Neuronal stem cell (in vitro differentiated cells): ENCODE measurements at regions not wholly inside any gene's neighbourhood (a gene's known extent, or its start where the extent isn't known, plus 50 kb on each side); places are given as distances from the start of the nearest gene placed in this dataset.

ENCODE experiments used
- DNase-seq: peaks from one replicate; pipeline ENCODE4 v3.0.0-alpha.2; 2013; ENCODE audit warnings: low spot score
- H2AFZ ChIP-seq: one replicate; pipeline ENCODE4 v1.6.1; 2013; ENCODE audit warnings: mild to moderate bottlenecking, low read length, inconsistent platforms
- H2AK5ac ChIP-seq: 2 replicates; pipeline ENCODE4 v1.6.1; 2013; ENCODE audit warnings: low read depth, mild to moderate bottlenecking, inconsistent platforms, low read length, moderate library complexity, mixed read lengths
- H2BK120ac ChIP-seq: 2 replicates; pipeline ENCODE4 v1.6.1; 2013; ENCODE audit warnings: low read depth, mild to moderate bottlenecking, inconsistent platforms, low read length, moderate library complexity, mixed read lengths
- H2BK12ac ChIP-seq: one replicate; pipeline ENCODE4 v1.6.1; 2013; ENCODE audit warnings: low read length, inconsistent platforms
- H2BK15ac ChIP-seq: 2 replicates; pipeline ENCODE4 v1.6.1; 2013; ENCODE audit warnings: mild to moderate bottlenecking, low read length, inconsistent platforms, mixed read lengths
- H2BK5ac ChIP-seq: one replicate; pipeline ENCODE4 v1.6.1; 2013; ENCODE audit warnings: inconsistent platforms, mild to moderate bottlenecking, low read length, moderate library complexity
- H3K14ac ChIP-seq: one replicate; pipeline ENCODE4 v1.6.1; 2013; ENCODE audit warnings: low read length, inconsistent platforms
- H3K18ac ChIP-seq: 2 replicates; pipeline ENCODE4 v1.6.1; 2013; ENCODE audit warnings: low read length, inconsistent platforms
- H3K23ac ChIP-seq: 2 replicates; pipeline ENCODE4 v1.6.1; 2013; ENCODE audit warnings: low read depth, mild to moderate bottlenecking, mixed read lengths, low read length, inconsistent platforms; ENCODE audit not compliant: poor library complexity
- H3K27ac ChIP-seq: replicated peaks from 3 replicates; pipeline ENCODE4 v1.5.1; 2013; ENCODE audit warnings: low read length, inconsistent platforms
- H3K27me3 ChIP-seq, 3 experiments: 2 replicates each; pipeline ENCODE4 v1.6.1; 2013; ENCODE audit warnings: low read length in 3 of 3, mild to moderate bottlenecking in 2 of 3, inconsistent platforms in 1 of 3, low read depth in 1 of 3, mixed read lengths in 1 of 3, moderate library complexity in 1 of 3; ENCODE audit not compliant: control insufficient read depth in 3 of 3, insufficient read depth in 3 of 3
- H3K36me3 ChIP-seq, 2 donors: replicated peaks in 1 of 2; 2 replicates each; pipeline ENCODE4 v1.6.1; 2013; ENCODE audit warnings: low read length in 2 of 2; ENCODE audit not compliant: control insufficient read depth in 2 of 2, insufficient read depth in 2 of 2
- H3K4ac ChIP-seq: 2 replicates; pipeline ENCODE4 v1.6.1; 2013; ENCODE audit warnings: inconsistent platforms, mild to moderate bottlenecking, low read length, moderate library complexity
- H3K4me1 ChIP-seq, 2 donors: 1 replicate in 1 of 2; 2 replicates in 1 of 2; pipeline ENCODE4 v1.6.1; 2013; ENCODE audit warnings: low read length in 2 of 2, low read depth in 1 of 2; ENCODE audit not compliant: control insufficient read depth in 2 of 2, insufficient read depth in 1 of 2
- H3K4me2 ChIP-seq: one replicate; pipeline ENCODE4 v1.6.1; 2013; ENCODE audit warnings: mild to moderate bottlenecking, low read length, inconsistent platforms; ENCODE audit not compliant: insufficient read depth, poor library complexity, severe bottlenecking
- H3K4me3 ChIP-seq, 2 donors: 2 replicates each; pipeline ENCODE4 v1.5.1; 2013; ENCODE audit warnings: low read length in 2 of 2, mild to moderate bottlenecking in 2 of 2, inconsistent platforms in 1 of 2, moderate library complexity in 1 of 2
- H3K79me1 ChIP-seq: one replicate; pipeline ENCODE4 v1.6.1; 2013; ENCODE audit warnings: low read depth, mild to moderate bottlenecking, inconsistent platforms, low read length, moderate library complexity
- H3K9ac ChIP-seq: one replicate; pipeline ENCODE4 v1.6.1; 2013; ENCODE audit warnings: mild to moderate bottlenecking, low read depth, low read length, inconsistent platforms; ENCODE audit not compliant: poor library complexity
- H3K9me3 ChIP-seq, 2 donors: replicated peaks in 1 of 2; 2 replicates each; pipeline versions ENCODE3 to v1.6.1; 2013; ENCODE audit warnings: low read length in 2 of 2, mild to moderate bottlenecking in 2 of 2, inconsistent platforms in 1 of 2, low read depth in 1 of 2, mixed read lengths in 1 of 2, moderate library complexity in 1 of 2; ENCODE audit not compliant: control insufficient read depth in 2 of 2, insufficient read depth in 1 of 2
- H4K8ac ChIP-seq: one replicate; pipeline ENCODE4 v1.6.1; 2013; ENCODE audit warnings: low read depth, mild to moderate bottlenecking, inconsistent platforms, low read length, moderate library complexity
- H4K91ac ChIP-seq: one replicate; pipeline ENCODE4 v1.6.1; 2013; ENCODE audit warnings: low read length, low read depth, mild to moderate bottlenecking, inconsistent platforms; ENCODE audit not compliant: poor library complexity
- WGBS, 2 donors: extraction: QIAGEN DNeasy Blood & Tissue Kit; methylation state at CpG; one replicate each; pipeline ENCODE4 v1.1.7; 2013; ENCODE audit warnings: missing lambda C conversion rate in 2 of 2, mixed read lengths in 1 of 2; ENCODE audit not compliant: insufficient read length in 2 of 2, insufficient replicate concordance in 1 of 2; ENCODE audit errors: extremely low coverage in 2 of 2; 5-methylcytosine and 5-hydroxymethylcytosine counted together

GRCh38 chr5:1962619-1963355 is 80.1 kb upstream of the IRX4 start:
- Histone ChIP-seq H4K91ac (no peak overlapping the region), H3K18ac (no peak overlapping the region), H3K23ac (no peak overlapping the region), H3K14ac (no peak overlapping the region), H2AK5ac (no peak overlapping the region), H2AFZ (no peak overlapping the region), H3K36me3 (no peaks in the 10 kb centered on the region), H3K4me1 (peaks cover 3 to 10% of the 10 kb centered on the region in 2 donors), H3K9ac (peak overlapping the region; percentile 24), H4K8ac (no peak overlapping the region), H3K9me3 (peaks cover 0 to 10% of the 10 kb centered on the region in 2 donors), H2BK5ac (no peak overlapping the region), H3K27me3 (no peaks in the 10 kb centered on the region), H2BK12ac (no peak overlapping the region), H3K27ac (no peak overlapping the region), H2BK120ac (no peak overlapping the region), H2BK15ac (no peak overlapping the region), H3K79me1 (no peaks in the 10 kb centered on the region), H3K4me3 (no peak overlapping the region), H3K4me2 (no peak overlapping the region), H3K4ac (no peak overlapping the region)
- no peak for DNase-seq
- WGBS, 2 donors = no CpG with 5 or more reads among the region's 13 CpGs

GRCh38 chr5:1961952-1962595 is 79.3 kb upstream of the IRX4 start:
- H3K4ac ChIP-seq = no peak overlapping the region
- no CpG with 5 or more reads among the region's 25 CpGs for WGBS, 2 donors
- no peak overlapping the region for H2AFZ ChIP-seq
- peak overlapping the region; percentile 57 for H3K23ac ChIP-seq
- no peaks in the 10 kb centered on the region for H3K27me3 ChIP-seq
- H3K4me2 ChIP-seq = no peak overlapping the region
- no peak overlapping the region for H2BK120ac ChIP-seq
- no peak for DNase-seq
- H3K4me1 ChIP-seq = peaks cover 2 to 10% of the 10 kb centered on the region in 2 donors
- peak overlapping the region; percentile 61 for H2BK15ac ChIP-seq
- no peaks in the 10 kb centered on the region for H3K79me1 ChIP-seq
- H3K18ac ChIP-seq = no peak overlapping the region
- no peak overlapping the region for H2BK5ac ChIP-seq
- no peak overlapping the region for H3K4me3 ChIP-seq
- H3K36me3 ChIP-seq = no peaks in the 10 kb centered on the region
- no peak overlapping the region for H2AK5ac ChIP-seq
- H3K9me3 ChIP-seq = peaks cover 0 to 10% of the 10 kb centered on the region in 2 donors
- peak overlapping the region; percentile 64 for H3K14ac ChIP-seq
- H4K8ac ChIP-seq = no peak overlapping the region
- peak overlapping the region; percentile 26 for H3K9ac ChIP-seq
- H4K91ac ChIP-seq = no peak overlapping the region
- peak overlapping the region; percentile 69 for H2BK12ac ChIP-seq
- H3K27ac ChIP-seq = no peak overlapping the region

GRCh38 chr5:1961304-1961946 is 78.7 kb upstream of the IRX4 start:
- Histone ChIP-seq H3K36me3 (no peaks in the 10 kb centered on the region), H3K9me3 (peaks cover 0 to 10% of the 10 kb centered on the region in 2 donors), H3K4me1 (peaks cover 0 to 9% of the 10 kb centered on the region in 2 donors), H2BK5ac (no peak overlapping the region), H2BK120ac (no peak overlapping the region), H3K27ac (no peak overlapping the region), H3K4me2 (no peak overlapping the region), H2AK5ac (peak overlapping the region; percentile 30), H3K9ac (peak overlapping the region; percentile 14), H3K4ac (no peak overlapping the region), H2AFZ (no peak overlapping the region), H3K4me3 (no peak overlapping the region), H4K91ac (no peak overlapping the region), H3K79me1 (no peaks in the 10 kb centered on the region), H3K14ac (peak overlapping the region; percentile 50), H2BK12ac (peak overlapping the region; percentile 69), H3K18ac (peak overlapping the region; percentile 40), H2BK15ac (peak overlapping the region; percentile 61), H3K27me3 (no peaks in the 10 kb centered on the region), H3K23ac (peak overlapping the region; percentile 34), H4K8ac (no peak overlapping the region)
- DNase-seq = no peak
- no CpG with 5 or more reads among the region's 14 CpGs for WGBS, 2 donors
